HEK293 (cell line): ENCODE measurements at regions not wholly inside any gene's neighbourhood (a gene's known extent, or its start where the extent isn't known, plus 50 kb on each side); places are given as distances from the start of the nearest gene placed in this dataset.

Source experiments
- CTCF ChIA-PET: fragments of 350-600 bp; formaldehyde crosslinking; extraction: SDS; loops from one replicate; lab custom pipeline; 2021; ENCODE audit warnings: antibody characterized with exemption; lab: Yijun Ruan, JAX
- POLR2A ChIA-PET: fragments of 300-600 bp; formaldehyde crosslinking; extraction: SDS; loops from one replicate; lab custom pipeline; 2020; ENCODE audit warnings: antibody characterized with exemption, inconsistent platforms; lab: Yijun Ruan, JAX
- H3K27ac ChIP-seq: fragments of 200-500 bp; sonication (Bioruptor generic); 2 replicates; pipeline ENCODE4 v1.5.1; 2014; ENCODE audit warnings: low read depth, low read length, control low read depth, inconsistent platforms; ENCODE audit errors: extremely low read depth
- H3K36me3 ChIP-seq, 2 experiments: fragments of 200-500 bp in 1 of 2; sonication (Bioruptor generic) in 1 of 2; 1 replicate in 1 of 2; 2 replicates in 1 of 2; pipeline ENCODE4 v1.5.1; 2014 to 2017; ENCODE audit warnings: inconsistent platforms in 2 of 2, low read length in 2 of 2; ENCODE audit not compliant: control insufficient read depth in 2 of 2, insufficient read depth in 1 of 2
- H3K4me1 ChIP-seq: fragments of 200-500 bp; sonication (Bioruptor generic); 2 replicates; pipeline ENCODE4 v1.5.1; 2014; ENCODE audit warnings: mild to moderate bottlenecking, low read length, inconsistent platforms; ENCODE audit not compliant: control insufficient read depth, insufficient read depth
- H3K4me3 ChIP-seq: 2 replicates; pipeline ENCODE4 v1.5.1; 2011; ENCODE audit warnings: low read depth, mild to moderate bottlenecking, control low read depth, low read length, moderate library complexity
- H3K9me3 ChIP-seq: fragments of 200-500 bp; sonication (Bioruptor generic); 2 replicates; pipeline ENCODE4 v1.5.1; 2014; ENCODE audit warnings: low read depth, low read length, inconsistent platforms; ENCODE audit not compliant: control insufficient read depth, insufficient read depth
- ELK4 ChIP-seq: IDR thresholded peaks from 2 replicates; pipeline ENCODE4 v1.6.1; 2011; ENCODE audit warnings: mild to moderate bottlenecking, low read depth, low read length, borderline replicate concordance
- GLIS1 ChIP-seq: fragments of 450-650 bp; formaldehyde crosslinking; IDR thresholded peaks from 2 replicates; pipeline ENCODE4 v1.5.1; 2016; ENCODE audit warnings: missing biosample characterization, missing genetic modification characterization
- KLF9 ChIP-seq: fragments of 450-650 bp; formaldehyde crosslinking; IDR thresholded peaks from 2 replicates; pipeline ENCODE4 v1.5.1; 2016; ENCODE audit warnings: missing biosample characterization, missing genetic modification characterization, low read depth
- MYNN ChIP-seq: fragments of 450-650 bp; formaldehyde crosslinking; IDR thresholded peaks from 2 replicates; pipeline ENCODE4 v1.5.1; 2016; ENCODE audit warnings: missing biosample characterization, missing genetic modification characterization, borderline replicate concordance
- SP2 ChIP-seq: fragments of 450-650 bp; formaldehyde crosslinking; IDR thresholded peaks from 2 replicates; pipeline ENCODE4 v1.5.1; 2016; ENCODE audit warnings: missing biosample characterization, missing genetic modification characterization
- YY1 ChIP-seq: fragments of 450-650 bp; formaldehyde crosslinking; IDR thresholded peaks from 2 replicates; pipeline ENCODE4 v1.5.1; 2018; ENCODE audit warnings: missing biosample characterization, missing genetic modification characterization
- ZEB2 ChIP-seq: fragments of 450-650 bp; formaldehyde crosslinking; IDR thresholded peaks from 2 replicates; pipeline ENCODE4 v1.5.1; 2016; ENCODE audit warnings: missing biosample characterization, missing genetic modification characterization
- ZIC2 ChIP-seq: fragments of 450-650 bp; formaldehyde crosslinking; IDR thresholded peaks from 2 replicates; pipeline ENCODE4 v1.5.1; 2016; ENCODE audit warnings: missing biosample characterization, missing genetic modification characterization
- ZNF10 ChIP-seq: fragments of 450-650 bp; formaldehyde crosslinking; IDR thresholded peaks from 2 replicates; pipeline ENCODE4 v1.5.1; 2017; ENCODE audit warnings: missing biosample characterization, missing genetic modification characterization
- ZNF114 ChIP-seq: fragments of 450-650 bp; formaldehyde crosslinking; IDR thresholded peaks from 2 replicates; pipeline ENCODE4 v1.5.0; 2017; ENCODE audit warnings: missing biosample characterization, missing genetic modification characterization
- ZNF174 ChIP-seq: fragments of 450-650 bp; formaldehyde crosslinking; IDR thresholded peaks from 2 replicates; pipeline ENCODE4 v1.5.0; 2017; ENCODE audit warnings: missing biosample characterization, mild to moderate bottlenecking, missing genetic modification characterization
- ZNF24 ChIP-seq: fragments of 450-650 bp; formaldehyde crosslinking; IDR thresholded peaks from 2 replicates; pipeline ENCODE4 v1.5.1; 2016; ENCODE audit warnings: missing biosample characterization, missing genetic modification characterization
- ZNF248 ChIP-seq: fragments of 450-650 bp; formaldehyde crosslinking; IDR thresholded peaks from 2 replicates; pipeline ENCODE4 v1.5.1; 2017; ENCODE audit warnings: missing biosample characterization, missing genetic modification characterization
- ZNF292 ChIP-seq: fragments of 450-650 bp; formaldehyde crosslinking; IDR thresholded peaks from 2 replicates; pipeline ENCODE4 v1.5.1; 2016; ENCODE audit warnings: low read depth, missing biosample characterization, missing genetic modification characterization, borderline replicate concordance
- ZNF341 ChIP-seq: fragments of 450-650 bp; formaldehyde crosslinking; IDR thresholded peaks from 2 replicates; pipeline ENCODE4; 2016; ENCODE audit warnings: low read depth, missing biosample characterization, missing genetic modification characterization
- ZNF354C ChIP-seq: fragments of 450-650 bp; formaldehyde crosslinking; IDR thresholded peaks from 2 replicates; pipeline ENCODE4 v1.5.1; 2016; ENCODE audit warnings: missing biosample characterization, missing genetic modification characterization, low read depth, borderline replicate concordance
- ZNF558 ChIP-seq: fragments of 450-650 bp; formaldehyde crosslinking; IDR thresholded peaks from 2 replicates; pipeline ENCODE4 v1.5.1; 2016; ENCODE audit warnings: missing biosample characterization, missing genetic modification characterization
- ZNF571 ChIP-seq: fragments of 450-650 bp; formaldehyde crosslinking; IDR thresholded peaks from 2 replicates; pipeline ENCODE4 v1.5.0; 2017; ENCODE audit warnings: missing biosample characterization, missing genetic modification characterization
- ZNF585B ChIP-seq: fragments of 450-650 bp; formaldehyde crosslinking; IDR thresholded peaks from 2 replicates; pipeline ENCODE4 v1.5.1; 2016; ENCODE audit warnings: missing biosample characterization, missing genetic modification characterization
- ZNF639 ChIP-seq: fragments of 450-650 bp; formaldehyde crosslinking; IDR thresholded peaks from 2 replicates; pipeline ENCODE4 v1.5.1; 2016; ENCODE audit warnings: missing biosample characterization, missing genetic modification characterization
- ZNF654 ChIP-seq: fragments of 450-650 bp; formaldehyde crosslinking; IDR thresholded peaks from 2 replicates; pipeline ENCODE4 v1.5.1; 2016; ENCODE audit warnings: low read depth, missing biosample characterization, missing genetic modification characterization
- ZNF670 ChIP-seq: fragments of 450-650 bp; formaldehyde crosslinking; IDR thresholded peaks from 2 replicates; pipeline ENCODE4 v1.5.1; 2016; ENCODE audit warnings: missing biosample characterization, missing genetic modification characterization, low read depth
- ZNF747 ChIP-seq: fragments of 450-650 bp; formaldehyde crosslinking; IDR thresholded peaks from 2 replicates; pipeline ENCODE4 v1.5.1; 2016; ENCODE audit warnings: missing biosample characterization, missing genetic modification characterization
- ZNF76 ChIP-seq: fragments of 450-650 bp; formaldehyde crosslinking; IDR thresholded peaks from 2 replicates; pipeline ENCODE4; 2016; ENCODE audit warnings: low read depth, missing biosample characterization, missing genetic modification characterization, borderline replicate concordance
- ZXDB ChIP-seq: fragments of 450-650 bp; formaldehyde crosslinking; IDR thresholded peaks from 2 replicates; pipeline ENCODE4 v1.5.1; 2016; ENCODE audit warnings: missing biosample characterization, missing genetic modification characterization
- TF ChIP-seq, protein P1 (sequence below): fragments of 450-650 bp; formaldehyde crosslinking; IDR thresholded peaks from 2 replicates; pipeline ENCODE4 v1.5.1; 2016; ENCODE audit warnings: missing biosample characterization, missing genetic modification characterization, low read depth
- TF ChIP-seq, protein P2 (sequence below): fragments of 450-650 bp; formaldehyde crosslinking; IDR thresholded peaks from 2 replicates; pipeline ENCODE4 v1.5.1; 2016; ENCODE audit warnings: missing biosample characterization, missing genetic modification characterization

- POLR2A ChIA-PET, result no interaction called here
- Histone ChIP-seq H3K4me1 (no peaks in the 10 kb centered on the region), H3K4me3 (no peak overlapping the region), H3K9me3 (no peaks in the 10 kb centered on the region)
- CTCF ChIA-PET, result no interaction called here
- no peak for TF ChIP-seq GLIS1
- TF ChIP-seq ZNF639 (tag by site-specific recombination), result no peak
- no peak for TF ChIP-seq SP2
- no peak for TF ChIP-seq ZNF76 (tag by site-specific recombination)
- TF ChIP-seq, all 188 proteins: peak for 0
- Histone ChIP-seq H3K27ac (no peak overlapping the region), H3K36me3 (no peaks in the 10 kb centered on the region)
Observed at GRCh38 chr6:72495441-72495840, 126.4 kb upstream of the KCNQ5 start.

GRCh38 chr6:72497186-72497585 lies 124.7 kb upstream of the KCNQ5 start:
- no peak overlapping the region for H3K4me3 ChIP-seq
- no peak overlapping the region for H3K27ac ChIP-seq
- CTCF ChIA-PET, result interaction anchor here (1.1 kb wide), 1 partner anchor 119 kb away, joined by 3 read pairs; no protein-coding TSS in a partner anchor
- no peaks in the 10 kb centered on the region for H3K36me3 ChIP-seq
- POLR2A ChIA-PET, result no interaction called here
- H3K9me3 ChIP-seq, result no peaks in the 10 kb centered on the region
- TF ChIP-seq MYNN (tag by site-specific recombination), result no peak
- peak; percentile 38; the same call in 1 of the 2 replicates for TF ChIP-seq ZNF341 (tag by site-specific recombination)
- TF ChIP-seq ZXDB (tag by site-specific recombination), result no peak
- no peaks in the 10 kb centered on the region for H3K4me1 ChIP-seq

DNA sequence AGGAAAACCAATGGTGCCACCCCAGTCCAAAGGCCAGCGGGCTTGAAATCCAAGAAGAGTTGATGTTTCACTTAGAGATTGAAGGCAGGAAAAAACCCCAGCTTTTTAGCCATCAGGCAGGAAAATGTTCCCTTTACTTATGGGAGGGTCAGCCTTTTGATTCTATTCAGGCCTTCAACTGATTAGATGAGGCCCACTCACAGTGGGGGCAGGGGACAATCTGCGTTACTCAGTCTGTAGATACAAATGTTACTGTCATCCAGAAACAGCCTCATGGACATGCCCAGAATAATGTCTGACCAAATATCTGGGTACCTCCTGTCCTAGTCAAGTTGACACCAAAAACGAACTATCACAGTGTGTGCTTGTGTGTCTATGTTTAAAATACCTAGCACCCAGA lies 121.2 kb upstream of the KCNQ5 start:
- Histone ChIP-seq H3K4me1 (no peaks in the 10 kb centered on the region), H3K27ac (no peak overlapping the region), H3K4me3 (no peak overlapping the region)
- no peak for TF ChIP-seq ZNF558
- TF ChIP-seq YY1 (tag by site-specific recombination), result no peak
- TF ChIP-seq ZNF571, result no peak
- no peak for TF ChIP-seq ZNF248
- peak; percentile 88 for TF ChIP-seq ZNF10
- TF ChIP-seq, all 188 proteins: peak for 1
- POLR2A ChIA-PET, result no interaction called here
- CTCF ChIA-PET, result interaction anchor here (0.5 kb wide), 1 partner anchor 905 kb away, joined by 3 read pairs; no protein-coding TSS in a partner anchor
- no peaks in the 10 kb centered on the region for H3K36me3 ChIP-seq
- H3K9me3 ChIP-seq, result no peaks in the 10 kb centered on the region

- Histone ChIP-seq H3K36me3 (no peaks in the 10 kb centered on the region), H3K4me3 (no peak overlapping the region), H3K4me1 (no peaks in the 10 kb centered on the region), H3K9me3 (no peaks in the 10 kb centered on the region), H3K27ac (no peak overlapping the region)
- POLR2A ChIA-PET, result no interaction called here
- CTCF ChIA-PET, result no interaction called here
- TF ChIP-seq ZNF174 (tag by site-specific recombination), result no peak
- TF ChIP-seq, protein P1, sequence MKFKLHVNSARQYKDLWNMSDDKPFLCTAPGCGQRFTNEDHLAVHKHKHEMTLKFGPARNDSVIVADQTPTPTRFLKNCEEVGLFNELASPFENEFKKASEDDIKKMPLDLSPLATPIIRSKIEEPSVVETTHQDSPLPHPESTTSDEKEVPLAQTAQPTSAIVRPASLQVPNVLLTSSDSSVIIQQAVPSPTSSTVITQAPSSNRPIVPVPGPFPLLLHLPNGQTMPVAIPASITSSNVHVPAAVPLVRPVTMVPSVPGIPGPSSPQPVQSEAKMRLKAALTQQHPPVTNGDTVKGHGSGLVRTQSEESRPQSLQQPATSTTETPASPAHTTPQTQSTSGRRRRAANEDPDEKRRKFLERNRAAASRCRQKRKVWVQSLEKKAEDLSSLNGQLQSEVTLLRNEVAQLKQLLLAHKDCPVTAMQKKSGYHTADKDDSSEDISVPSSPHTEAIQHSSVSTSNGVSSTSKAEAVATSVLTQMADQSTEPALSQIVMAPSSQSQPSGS (tag by site-specific recombination), result no peak
- TF ChIP-seq, protein P2, sequence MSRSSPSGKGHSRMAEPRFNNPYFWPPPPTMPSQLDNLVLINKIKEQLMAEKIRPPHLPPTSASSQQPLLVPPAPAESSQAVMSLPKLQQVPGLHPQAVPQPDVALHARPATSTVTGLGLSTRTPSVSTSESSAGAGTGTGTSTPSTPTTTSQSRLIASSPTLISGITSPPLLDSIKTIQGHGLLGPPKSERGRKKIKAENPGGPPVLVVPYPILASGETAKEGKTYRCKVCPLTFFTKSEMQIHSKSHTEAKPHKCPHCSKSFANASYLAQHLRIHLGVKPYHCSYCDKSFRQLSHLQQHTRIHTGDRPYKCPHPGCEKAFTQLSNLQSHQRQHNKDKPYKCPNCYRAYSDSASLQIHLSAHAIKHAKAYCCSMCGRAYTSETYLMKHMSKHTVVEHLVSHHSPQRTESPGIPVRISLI (tag by site-specific recombination), result no peak
- no peak for TF ChIP-seq ZNF670
- TF ChIP-seq ZEB2 (tag by site-specific recombination), result no peak
- TF ChIP-seq ZNF747 (tag by site-specific recombination), result no peak
- no peak for TF ChIP-seq ZNF354C (tag by site-specific recombination)
- no peak for TF ChIP-seq ELK4
- TF ChIP-seq ZNF292, result no peak
- no peak for TF ChIP-seq KLF9 (tag by site-specific recombination)
- no peak for TF ChIP-seq ZNF585B (tag by site-specific recombination)
- no peak for TF ChIP-seq ZNF654
- TF ChIP-seq ZNF24 (tag by site-specific recombination), result no peak
- TF ChIP-seq ZIC2, result no peak
- no peak for TF ChIP-seq ZNF114
Observed at GRCh38 chr6:72504406-72504805, 117.5 kb upstream of the KCNQ5 start.
